ENCODE measurements at regions not wholly inside any gene's neighbourhood (a gene's known extent, or its start where the extent isn't known, plus 50 kb on each side); places are given as distances from the start of the nearest gene placed in this dataset.

DNA sequence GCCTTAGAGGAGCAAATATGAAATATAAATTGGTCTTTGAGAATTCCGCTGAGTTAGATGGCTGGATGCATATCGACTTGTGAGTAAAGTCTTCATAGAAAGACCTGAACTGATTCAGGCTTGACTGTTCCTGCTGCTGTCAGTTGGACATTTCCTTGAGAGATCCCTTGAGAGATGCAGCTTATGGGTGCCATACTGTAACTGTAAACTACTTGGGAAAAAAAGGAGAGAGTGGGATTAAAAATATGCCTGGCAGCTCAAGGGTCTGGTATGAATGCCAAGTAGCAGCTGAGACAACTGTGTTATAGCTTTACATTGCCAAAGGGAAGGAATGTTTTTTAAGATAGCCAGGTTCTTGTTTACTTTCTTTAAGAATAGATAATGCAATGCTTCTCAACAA lies 926.6 kb downstream of the EPHA3 start:
- TF ChIP-seq, protein P1, sequence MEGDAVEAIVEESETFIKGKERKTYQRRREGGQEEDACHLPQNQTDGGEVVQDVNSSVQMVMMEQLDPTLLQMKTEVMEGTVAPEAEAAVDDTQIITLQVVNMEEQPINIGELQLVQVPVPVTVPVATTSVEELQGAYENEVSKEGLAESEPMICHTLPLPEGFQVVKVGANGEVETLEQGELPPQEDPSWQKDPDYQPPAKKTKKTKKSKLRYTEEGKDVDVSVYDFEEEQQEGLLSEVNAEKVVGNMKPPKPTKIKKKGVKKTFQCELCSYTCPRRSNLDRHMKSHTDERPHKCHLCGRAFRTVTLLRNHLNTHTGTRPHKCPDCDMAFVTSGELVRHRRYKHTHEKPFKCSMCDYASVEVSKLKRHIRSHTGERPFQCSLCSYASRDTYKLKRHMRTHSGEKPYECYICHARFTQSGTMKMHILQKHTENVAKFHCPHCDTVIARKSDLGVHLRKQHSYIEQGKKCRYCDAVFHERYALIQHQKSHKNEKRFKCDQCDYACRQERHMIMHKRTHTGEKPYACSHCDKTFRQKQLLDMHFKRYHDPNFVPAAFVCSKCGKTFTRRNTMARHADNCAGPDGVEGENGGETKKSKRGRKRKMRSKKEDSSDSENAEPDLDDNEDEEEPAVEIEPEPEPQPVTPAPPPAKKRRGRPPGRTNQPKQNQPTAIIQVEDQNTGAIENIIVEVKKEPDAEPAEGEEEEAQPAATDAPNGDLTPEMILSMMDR (IDR thresholded peaks at IDR 0.05), result no peak
- no peak for TF ChIP-seq RFX5 (IDR thresholded peaks at IDR 0.05)
- TF ChIP-seq ZFP36 (IDR thresholded peaks at IDR 0.05; ENCODE audit: borderline replicate concordance, partially characterized antibody), result no peak
